ENCODE measurements at regions not wholly inside any gene's neighbourhood (a gene's known extent, or its start where the extent isn't known, plus 50 kb on each side); places are given as distances from the start of the nearest gene placed in this dataset.
A peak's percentile ranks its signal among the peaks of the same experiment; 100 is the strongest.
"Not testable (repeated sequence)": the region's sequence is repeated elsewhere in the genome, so short reads cannot be mapped to it uniquely, and the experiment has no call there.

GRCh38 chr12:92062539-92063493, 82.8 kb downstream of the BTG1 start:
- 83 to 89% (median 89%) methylated on average over 6 of the region's 6 CpGs for WGBS, 4 donors
- TF ChIP-seq CTCF (IDR thresholded peaks at IDR 0.05) (no peak), POLR2A (IDR thresholded peaks at IDR 0.05) (no peak)
- ATAC-seq (no peak), DNase-seq (no peak)
- Histone ChIP-seq H3K36me3 (no peaks in the 10 kb centered on the region), H3K4me1 (peaks cover 0 to 43% (median 11%) of the 10 kb centered on the region in 12 donors), H3K27me3 (no peaks in the 10 kb centered on the region), H3K9me3 (peaks cover 0 to under 1% (median 0%) of the 10 kb centered on the region in 12 donors), H3K4me3 (no peak overlapping the region), H3K27ac (no peak overlapping the region)
- intact Hi-C loops (cut with DNase I) = no loop called here

GRCh38 chr12:92061061-92061460, 84.6 kb downstream of the BTG1 start:
- Histone ChIP-seq H3K4me3 (no peak overlapping the region), H3K36me3 (no peaks in the 10 kb centered on the region), H3K9me3 (peaks cover 0 to 7% (median 0%) of the 10 kb centered on the region in 12 donors), H3K27ac (no peak overlapping the region), H3K27me3 (no peaks in the 10 kb centered on the region), H3K4me1 (peaks cover 0 to 43% (median 11%) of the 10 kb centered on the region in 12 donors)
- DNase-seq (no peak), ATAC-seq (no peak)
- intact Hi-C loops (cut with DNase I) = no loop called here
- TF ChIP-seq POLR2A (IDR thresholded peaks at IDR 0.05) = no peak

DNA sequence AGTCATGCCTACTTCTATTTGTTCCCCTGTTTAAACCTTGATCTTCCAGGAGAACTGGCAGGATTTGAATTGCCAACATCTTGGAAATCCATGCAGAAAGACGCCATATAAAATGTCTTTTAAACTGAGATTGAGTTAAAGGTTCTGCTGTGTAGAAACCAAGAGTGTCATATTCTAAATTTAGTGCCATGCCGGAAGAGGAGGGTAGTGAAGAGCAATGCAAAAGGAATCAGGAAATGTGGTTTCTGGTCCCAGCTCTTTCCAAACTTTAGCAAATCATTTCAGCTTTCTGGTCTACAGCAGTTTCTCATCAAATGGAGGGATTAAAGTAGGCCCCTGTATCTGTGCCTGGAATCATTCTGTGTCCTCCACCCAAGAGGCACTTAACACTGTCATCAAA, 85.7 kb downstream of the BTG1 start:
- 39 to 53% (median 47%) methylated on average over 2 of the region's 2 CpGs for WGBS, 4 donors
- H3K36me3 ChIP-seq = no peaks in the 10 kb centered on the region
- H3K9me3 ChIP-seq = peaks cover 0 to 7% (median 0%) of the 10 kb centered on the region in 12 donors
- no peaks in the 10 kb centered on the region for H3K27me3 ChIP-seq
- ATAC-seq (peak in 3 of 4 donors; percentile 22 to 76 (median 65)), DNase-seq (no peak)
- no peak overlapping the region for H3K4me3 ChIP-seq
- intact Hi-C loops (cut with DNase I) = no loop called here
- no peak for TF ChIP-seq POLR2A (IDR thresholded peaks at IDR 0.05)
- TF ChIP-seq CTCF (IDR thresholded peaks at IDR 0.05) = no peak
- H3K27ac ChIP-seq = peak overlapping the region in 2 of 12 donors; percentile 4 to 19
- H3K4me1 ChIP-seq = peaks cover 0 to 34% (median 11%) of the 10 kb centered on the region in 12 donors

GRCh38 chr12:92058664-92059063, 87.0 kb downstream of the BTG1 start:
- no peak overlapping the region for H3K27ac ChIP-seq
- peaks cover 0 to 7% (median 0%) of the 10 kb centered on the region in 12 donors for H3K9me3 ChIP-seq
- peaks cover 0 to 26% (median 11%) of the 10 kb centered on the region in 12 donors for H3K4me1 ChIP-seq
- TF ChIP-seq POLR2A (IDR thresholded peaks at IDR 0.05) = no peak
- no peak for TF ChIP-seq CTCF (IDR thresholded peaks at IDR 0.05)
- 89 to 96% (median 95%) methylated on average over 1 of the region's 1 CpG for WGBS, 4 donors
- ATAC-seq (no peak), DNase-seq (no peak)
- no peak overlapping the region for H3K4me3 ChIP-seq
- H3K27me3 ChIP-seq = no peaks in the 10 kb centered on the region
- intact Hi-C loops (cut with DNase I) = no loop called here
- no peaks in the 10 kb centered on the region for H3K36me3 ChIP-seq

GRCh38 chr12:92056756-92057155, 88.9 kb downstream of the BTG1 start:
- H3K4me3 ChIP-seq; DNase-seq; H3K27me3 ChIP-seq; ATAC-seq; H3K9me3 ChIP-seq; H3K36me3 ChIP-seq; intact Hi-C loops (cut with DNase I): not testable (repeated sequence)
- Histone ChIP-seq H3K4me1 (peaks cover 0 to 26% (median 11%) of the 10 kb centered on the region in 12 donors), H3K27ac (peak overlapping the region in 1 of 12 donors; percentile 51)
- WGBS, 4 donors = 73 to 93% (median 90%) methylated on average over 1 of the region's 1 CpG

Data from heart left ventricle (tissue), 16 donors.